ENCODE measurements at regions not wholly inside any gene's neighbourhood (a gene's known extent, or its start where the extent isn't known, plus 50 kb on each side); places are given as distances from the start of the nearest gene placed in this dataset.
"Not testable (repeated sequence)": the region's sequence is repeated elsewhere in the genome, so short reads cannot be mapped to it uniquely, and the experiment has no call there.

DNA sequence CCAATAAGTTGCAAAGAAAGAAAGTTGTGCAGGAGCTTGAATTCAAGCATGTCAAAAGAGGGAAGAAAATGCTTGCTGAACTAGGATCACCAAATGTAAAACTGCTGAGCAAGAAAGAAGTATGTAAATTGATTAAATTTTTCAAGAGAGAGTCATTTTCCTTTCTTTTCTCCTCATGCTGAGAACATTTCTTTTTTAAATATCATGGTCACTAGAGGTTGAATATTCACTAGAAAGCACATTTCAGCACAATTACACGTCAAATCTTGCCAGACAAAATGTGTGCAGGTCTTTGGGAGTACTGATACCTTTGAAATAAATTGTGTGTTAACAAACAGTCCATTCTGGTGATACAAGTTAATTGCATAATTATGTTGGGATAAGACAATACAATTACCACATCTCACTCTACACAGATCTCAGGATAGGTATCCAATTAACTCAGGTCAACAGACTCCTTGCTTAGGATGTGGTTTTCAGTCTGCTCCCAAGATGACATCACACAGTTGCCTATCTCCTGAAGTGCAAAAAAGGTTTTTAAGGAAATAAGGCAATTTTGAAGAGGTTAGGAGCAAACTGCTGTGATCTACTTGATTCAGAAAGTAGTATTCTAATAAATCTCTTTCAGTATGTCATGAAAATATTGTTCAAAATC is 862.2 kb downstream of the RPS29 start:
- TF ChIP-seq, protein P1, sequence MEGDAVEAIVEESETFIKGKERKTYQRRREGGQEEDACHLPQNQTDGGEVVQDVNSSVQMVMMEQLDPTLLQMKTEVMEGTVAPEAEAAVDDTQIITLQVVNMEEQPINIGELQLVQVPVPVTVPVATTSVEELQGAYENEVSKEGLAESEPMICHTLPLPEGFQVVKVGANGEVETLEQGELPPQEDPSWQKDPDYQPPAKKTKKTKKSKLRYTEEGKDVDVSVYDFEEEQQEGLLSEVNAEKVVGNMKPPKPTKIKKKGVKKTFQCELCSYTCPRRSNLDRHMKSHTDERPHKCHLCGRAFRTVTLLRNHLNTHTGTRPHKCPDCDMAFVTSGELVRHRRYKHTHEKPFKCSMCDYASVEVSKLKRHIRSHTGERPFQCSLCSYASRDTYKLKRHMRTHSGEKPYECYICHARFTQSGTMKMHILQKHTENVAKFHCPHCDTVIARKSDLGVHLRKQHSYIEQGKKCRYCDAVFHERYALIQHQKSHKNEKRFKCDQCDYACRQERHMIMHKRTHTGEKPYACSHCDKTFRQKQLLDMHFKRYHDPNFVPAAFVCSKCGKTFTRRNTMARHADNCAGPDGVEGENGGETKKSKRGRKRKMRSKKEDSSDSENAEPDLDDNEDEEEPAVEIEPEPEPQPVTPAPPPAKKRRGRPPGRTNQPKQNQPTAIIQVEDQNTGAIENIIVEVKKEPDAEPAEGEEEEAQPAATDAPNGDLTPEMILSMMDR (IDR thresholded peaks at IDR 0.05; ENCODE audit: low read depth, low read length): no peak
- H3K4me3 ChIP-seq (ENCODE audit: low read depth, low read length): no peak overlapping the region

DNA sequence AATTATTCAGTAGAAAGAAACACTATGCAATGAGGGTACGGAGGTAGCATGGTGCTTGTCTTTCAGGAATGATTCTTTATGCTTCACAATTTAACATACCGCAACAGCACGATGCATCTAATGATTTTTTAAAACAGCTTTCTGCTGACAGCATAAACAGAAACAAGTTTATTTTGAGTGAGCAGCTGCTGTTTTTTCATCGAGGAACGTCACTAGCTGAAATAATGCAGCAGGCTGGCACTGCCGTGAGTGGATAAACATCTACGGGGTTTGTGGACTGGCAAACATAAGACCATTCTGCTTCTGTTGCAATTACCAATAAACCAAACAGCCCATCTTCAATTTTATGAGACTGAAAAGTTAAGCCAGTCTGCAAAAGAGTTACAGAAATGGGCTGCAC is 871.8 kb downstream of the RPS29 start:
- TF ChIP-seq, protein P1 (IDR thresholded peaks at IDR 0.05; ENCODE audit: low read depth, low read length): no peak

DNA sequence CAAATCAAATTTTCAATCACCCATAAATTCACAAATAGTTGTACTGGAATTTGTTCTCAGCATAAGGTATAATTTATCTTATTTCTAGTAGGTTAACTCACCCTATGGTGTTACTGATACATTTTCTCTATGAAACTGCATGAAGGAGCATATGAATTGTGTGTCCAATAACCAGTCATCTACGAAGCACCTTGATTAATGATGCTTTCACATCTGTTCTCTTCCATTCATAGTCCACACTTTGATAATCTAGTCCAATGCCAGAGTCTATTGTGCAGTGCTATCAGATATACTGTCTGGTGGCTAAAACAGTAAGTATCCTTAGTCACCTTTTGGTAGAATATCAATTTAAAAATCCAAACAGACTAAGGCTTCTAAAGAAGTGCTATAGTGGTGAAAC is 876.0 kb downstream of the RPS29 start:
- no peak overlapping the region for H3K4me3 ChIP-seq (ENCODE audit: low read depth, low read length)
- TF ChIP-seq, protein P1 (IDR thresholded peaks at IDR 0.05; ENCODE audit: low read depth, low read length): no peak

More for the DNA sequence above, 871.8 kb downstream of the RPS29 start:
- no peak overlapping the region for H3K4me3 ChIP-seq (ENCODE audit: low read depth, low read length)

DNA sequence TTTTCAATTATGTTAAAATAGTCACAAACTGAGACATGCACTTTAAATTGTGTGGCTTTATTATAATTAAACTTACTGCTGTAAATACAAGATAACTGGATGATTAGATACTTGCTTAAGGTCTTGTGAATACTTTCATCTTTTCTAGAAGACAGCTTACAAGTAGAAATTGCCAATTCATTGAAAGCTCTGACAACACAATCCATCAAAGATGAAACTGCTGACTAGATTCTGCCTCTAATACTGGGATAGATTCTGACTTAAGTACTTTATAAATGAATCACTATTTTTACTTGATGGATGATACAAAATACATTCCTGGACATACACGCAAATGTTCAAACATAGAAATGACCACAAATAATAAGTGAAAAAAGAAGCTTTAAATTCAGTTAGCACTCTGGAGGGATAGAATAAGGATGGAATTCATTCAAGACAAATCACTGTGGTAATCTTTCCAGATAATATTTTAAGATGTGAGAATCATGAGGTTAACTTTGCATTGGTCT is 876.8 kb downstream of the RPS29 start:
- TF ChIP-seq, protein P1 (IDR thresholded peaks at IDR 0.05; ENCODE audit: low read depth, low read length): no peak
- H3K4me3 ChIP-seq (ENCODE audit: low read depth, low read length): no peak overlapping the region

DNA sequence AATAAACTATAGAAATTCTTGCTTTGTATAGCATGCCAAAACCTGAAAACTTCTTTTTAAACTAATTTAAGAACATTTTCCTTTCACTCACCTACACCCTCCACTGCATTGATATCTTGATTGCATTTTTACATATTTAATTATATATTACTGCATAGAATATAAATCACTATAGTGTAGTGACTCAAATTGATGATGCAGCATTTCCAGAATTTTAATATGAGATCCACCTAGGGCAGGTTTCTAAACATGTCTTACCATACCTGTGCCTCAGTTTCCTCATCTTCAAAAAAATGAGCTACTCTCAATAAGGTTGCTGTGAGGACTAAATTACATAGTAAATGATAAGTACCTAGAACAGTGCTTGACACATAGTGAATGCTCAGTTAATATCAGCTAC is 881.5 kb downstream of the RPS29 start:
- TF ChIP-seq, protein P1 (IDR thresholded peaks at IDR 0.05; ENCODE audit: low read depth, low read length): no peak
- no peak overlapping the region for H3K4me3 ChIP-seq (ENCODE audit: low read depth, low read length)

DNA sequence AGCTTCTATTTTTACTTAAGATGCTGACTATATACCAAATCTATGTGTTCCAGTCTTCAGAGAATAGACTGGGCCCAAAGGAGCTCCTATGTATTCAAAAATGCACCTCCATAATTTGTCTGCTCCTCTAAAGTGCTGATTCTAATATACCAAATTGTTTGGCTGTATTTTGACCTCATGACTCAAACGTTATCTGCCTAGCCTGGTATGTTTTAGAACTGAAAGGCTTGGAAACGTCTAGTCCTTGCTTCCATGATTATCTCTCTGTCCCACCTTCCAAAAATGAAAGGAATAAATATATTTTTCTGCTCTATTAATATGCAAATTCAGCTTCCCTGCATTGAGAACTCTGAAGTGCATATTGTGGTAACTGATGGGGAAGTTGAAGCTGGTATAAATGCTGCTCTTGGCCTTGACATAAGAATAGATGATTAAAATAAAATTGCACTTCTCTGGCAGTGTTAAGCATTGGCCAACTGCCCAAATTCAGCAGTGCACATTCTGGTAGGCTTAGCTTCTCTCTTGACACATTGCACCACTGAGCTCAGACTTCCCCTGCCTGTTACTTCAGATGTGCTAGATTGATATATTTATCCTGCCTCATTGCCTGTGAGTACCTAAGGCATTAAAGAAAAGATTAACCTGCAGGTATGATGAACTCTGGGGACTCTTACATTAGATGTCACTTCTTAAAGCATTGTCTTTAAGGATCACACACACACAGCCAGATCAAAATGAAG is 882.3 kb downstream of the RPS29 start:
- TF ChIP-seq, protein P1 (IDR thresholded peaks at IDR 0.05; ENCODE audit: low read depth, low read length): no peak
- no peak overlapping the region for H3K4me3 ChIP-seq (ENCODE audit: low read depth, low read length)

DNA sequence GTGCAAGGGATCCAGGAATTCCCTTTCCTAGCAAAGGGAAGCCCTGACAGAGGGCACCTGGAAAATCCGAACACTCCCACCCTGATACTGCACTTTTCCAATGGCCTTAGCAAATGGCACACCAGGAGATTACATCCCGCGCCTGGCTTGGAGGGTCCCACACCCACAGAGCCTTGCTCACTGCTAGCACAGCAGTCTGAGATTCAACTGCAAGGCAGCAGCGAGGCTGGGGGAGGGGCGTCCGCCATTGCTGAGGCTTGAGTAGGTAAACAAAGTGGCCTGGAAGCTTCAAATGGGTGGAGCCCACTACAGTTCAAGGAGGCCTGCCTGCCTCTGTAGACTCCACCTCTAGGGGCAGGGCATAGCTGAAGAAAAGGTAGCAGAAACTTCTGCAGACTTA is 888.8 kb downstream of the RPS29 start:
- not testable (repeated sequence) for H3K4me3 ChIP-seq (ENCODE audit: low read depth, low read length)
